ENCODE measurements at regions not wholly inside any gene's neighbourhood (a gene's known extent, or its start where the extent isn't known, plus 50 kb on each side); places are given as distances from the start of the nearest gene placed in this dataset.

DNA sequence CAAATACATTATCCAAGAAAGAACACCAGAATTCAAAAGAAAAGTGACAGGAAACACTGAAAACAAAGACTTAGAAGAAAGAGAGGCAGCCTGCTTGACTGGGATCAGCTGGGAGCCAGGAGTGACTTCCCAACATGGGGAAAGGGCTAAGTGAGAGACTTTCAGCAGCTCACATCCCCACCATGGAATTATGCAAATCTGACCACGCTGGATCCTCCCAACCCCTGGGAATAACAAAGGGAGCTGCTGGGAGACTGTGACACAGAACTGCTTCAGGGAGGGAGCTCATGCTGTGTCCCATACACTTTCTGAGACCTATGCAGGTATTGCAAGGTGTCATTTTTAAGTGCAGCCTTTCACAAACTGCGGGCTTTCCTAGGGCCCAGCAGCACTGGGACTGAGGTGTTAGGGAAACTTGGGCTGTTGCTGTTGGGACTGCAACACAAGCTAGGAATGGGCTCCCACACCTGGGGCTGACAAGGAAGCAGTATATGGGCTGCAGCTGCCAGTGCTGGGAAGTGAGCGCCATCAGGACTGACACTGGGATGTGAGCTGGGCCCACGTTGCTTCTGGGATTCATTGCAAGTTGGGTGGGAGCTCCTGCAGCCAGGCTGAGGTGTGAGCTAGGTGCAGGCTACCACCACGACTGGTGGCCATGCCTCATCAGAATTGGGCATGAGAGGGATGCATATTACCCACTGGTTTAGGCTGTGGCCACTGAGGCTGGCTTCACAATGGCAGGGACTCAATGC is 139.1 kb downstream of the KDR start:
- FAIRE-seq = no peak

GRCh38 chr4:54976682-54977081 is 148.7 kb downstream of the KDR start:
- FAIRE-seq = no peak

GRCh38 chr4:54976031-54976430 is 149.4 kb downstream of the KDR start:
- no peak for FAIRE-seq

- FAIRE-seq = no peak
These were observed 151.6 kb downstream of the KDR start for GRCh38 chr4:54973784-54974183.

GRCh38 chr4:54971474-54971950 is 153.9 kb downstream of the KDR start:
- FAIRE-seq = peak; percentile 74

- FAIRE-seq = no peak
These were observed 158.1 kb downstream of the KDR start for GRCh38 chr4:54967289-54967688.

GRCh38 chr4:54961357-54961975 is 163.9 kb downstream of the KDR start:
- peak; percentile 59 for FAIRE-seq

DNA sequence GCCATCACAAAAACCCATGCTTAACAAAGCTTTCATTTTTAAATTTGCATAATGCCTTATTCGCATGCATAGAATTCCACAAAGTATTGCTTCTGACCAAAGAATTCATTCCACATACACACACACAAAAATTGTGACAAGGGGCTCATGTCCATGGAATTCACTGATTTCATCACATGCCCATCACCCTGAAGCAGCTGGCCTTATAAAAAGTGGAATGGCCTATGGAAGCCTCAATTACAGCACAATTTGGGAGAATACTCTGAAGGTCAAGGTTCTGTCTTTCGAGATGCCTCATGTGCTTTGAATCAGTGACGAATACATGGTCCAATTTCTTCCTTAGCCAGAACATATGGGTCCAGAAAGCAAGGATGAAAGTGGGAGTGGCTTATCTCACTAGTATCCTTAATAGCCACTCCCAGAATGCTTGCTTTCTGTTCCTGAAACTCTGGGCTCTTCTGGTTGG is 165.7 kb downstream of the KDR start:
- FAIRE-seq = no peak

- no peak for FAIRE-seq
These were observed 166.3 kb downstream of the KDR start for GRCh38 chr4:54959131-54959530.

DNA sequence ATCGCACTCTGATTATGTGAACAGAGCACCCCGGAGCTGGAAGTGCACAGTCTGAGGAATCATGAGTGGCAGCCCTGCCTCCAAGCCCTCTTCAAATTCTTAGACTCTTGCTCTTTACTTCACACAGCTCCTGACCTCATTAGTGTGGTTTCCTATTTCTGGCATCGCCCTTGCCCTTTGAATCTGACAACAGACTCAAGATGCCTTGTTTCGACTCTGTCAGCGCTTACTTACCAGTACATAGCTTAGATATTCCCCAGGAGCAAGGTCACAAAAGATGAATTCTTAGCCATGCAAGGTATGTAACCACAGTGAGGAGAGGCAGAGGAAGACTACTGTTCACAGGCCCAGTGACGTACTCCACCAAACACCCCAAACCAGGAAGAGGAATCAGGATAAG is 167.2 kb downstream of the KDR start:
- FAIRE-seq = no peak

- FAIRE-seq = no peak
These were observed 170.6 kb downstream of the KDR start for GRCh38 chr4:54954656-54955388.

GRCh38 chr4:54946741-54947140 is 178.7 kb downstream of the KDR start:
- no peak for FAIRE-seq

- no peak for FAIRE-seq
These were observed 179.6 kb downstream of the KDR start for GRCh38 chr4:54945838-54946237.

DNA sequence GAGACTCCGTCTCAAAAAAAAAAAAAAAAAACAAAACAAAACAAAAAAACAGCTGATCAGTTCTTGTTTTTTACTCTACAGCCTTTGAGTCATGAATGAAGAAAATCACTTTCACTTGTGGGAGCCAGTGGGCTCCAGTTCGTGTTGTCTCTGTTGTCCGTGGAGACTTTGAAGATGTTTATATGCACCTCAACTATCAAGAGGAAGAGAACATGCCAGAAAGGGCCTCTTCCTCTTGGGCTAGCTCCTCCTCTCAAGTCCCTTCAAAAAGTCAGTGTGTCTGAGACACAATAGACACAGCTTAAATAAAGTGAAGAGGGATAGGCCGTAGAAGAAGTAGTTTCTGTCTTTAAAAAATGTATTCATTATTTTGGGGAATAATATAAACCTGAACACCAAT is 182.7 kb downstream of the KDR start:
- FAIRE-seq = no peak

DNA sequence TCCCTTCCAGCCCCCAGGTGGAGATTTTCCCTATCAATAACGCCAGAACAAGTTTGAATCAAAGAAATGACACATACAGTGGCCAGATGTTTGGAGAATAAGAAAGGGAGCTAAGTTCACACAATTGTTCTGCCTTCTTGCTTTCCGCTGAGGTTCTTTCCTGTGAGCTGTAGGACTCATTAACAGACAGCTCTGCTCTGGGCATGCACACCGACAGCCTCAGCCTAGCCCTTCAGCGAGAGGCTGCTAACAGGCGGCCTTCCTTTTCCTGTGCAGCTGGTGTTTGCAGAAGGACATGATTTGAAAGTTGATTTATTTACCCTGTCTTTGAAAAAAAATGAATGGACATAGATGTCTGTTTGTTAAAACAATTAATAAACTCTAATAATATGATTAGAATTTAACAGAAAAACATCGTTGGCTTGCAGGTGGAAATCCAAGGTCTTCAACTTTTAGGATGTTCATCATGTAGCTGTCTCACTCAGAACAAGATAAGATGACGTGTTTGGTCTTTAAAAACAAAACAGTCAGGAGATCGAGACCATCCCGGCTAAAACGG is 183.3 kb downstream of the KDR start:
- no peak for FAIRE-seq

DNA sequence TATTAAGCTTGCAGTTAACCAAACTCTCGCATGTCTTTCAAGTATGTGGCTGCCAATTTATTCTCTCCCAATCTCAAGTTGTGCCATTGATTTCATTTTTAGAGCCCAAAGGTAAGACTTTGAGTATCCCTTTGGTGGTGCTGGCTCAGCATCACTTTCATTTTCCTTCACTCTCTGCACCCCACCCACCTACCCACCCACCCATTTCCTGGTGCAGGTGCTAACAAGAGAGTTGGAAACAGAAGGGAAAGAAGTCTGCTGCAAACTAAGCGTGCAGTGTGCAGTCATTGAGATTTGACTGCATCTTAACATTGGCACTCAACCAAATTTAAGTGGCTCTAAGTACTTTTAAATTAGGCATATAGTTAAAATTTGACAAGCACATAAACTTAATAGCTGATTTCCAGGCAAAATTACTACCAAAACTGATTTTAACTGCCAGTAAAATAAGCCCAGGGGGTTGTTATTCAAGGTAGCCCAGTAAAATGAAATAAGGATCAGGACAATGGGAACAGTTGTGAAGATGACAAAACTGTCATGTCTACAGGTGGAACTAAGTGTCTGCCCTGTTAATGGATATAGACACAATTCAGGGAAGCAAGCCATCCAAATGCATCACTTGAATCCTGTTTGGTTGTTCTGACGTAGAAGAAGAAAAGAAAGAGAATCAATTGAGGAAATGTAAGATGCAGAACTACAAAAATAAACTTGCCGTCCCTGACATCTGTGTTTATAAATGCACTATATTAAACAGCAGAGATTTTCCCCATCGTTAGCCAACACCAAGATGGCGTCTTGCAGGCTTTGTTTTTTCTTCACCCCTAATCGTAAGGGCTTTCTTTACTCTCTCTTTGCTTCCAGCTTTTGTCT is 184.2 kb downstream of the KDR start:
- FAIRE-seq = no peak

GRCh38 chr4:54937501-54937900 is 187.9 kb downstream of the KDR start:
- no peak for FAIRE-seq

DNA sequence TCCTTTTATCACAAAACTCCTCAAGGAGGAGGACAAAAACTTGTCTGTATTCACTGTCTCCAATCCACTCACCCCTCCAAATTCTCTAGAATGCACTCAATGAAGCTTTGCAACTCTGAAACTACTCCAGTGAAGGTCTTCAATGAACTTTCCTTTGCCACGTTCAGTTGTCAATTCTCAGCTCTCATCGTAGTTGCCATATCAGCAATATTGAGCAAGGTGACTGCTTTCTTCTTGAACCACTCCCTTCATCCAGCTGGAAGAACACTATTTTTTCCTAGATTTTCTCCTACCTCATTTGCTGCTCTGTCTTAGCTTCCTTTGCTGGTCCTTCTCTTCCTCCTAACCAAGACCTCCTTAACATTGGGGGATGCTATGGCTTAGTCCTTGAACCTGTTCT is 191.8 kb downstream of the KDR start:
- no peak for FAIRE-seq

DNA sequence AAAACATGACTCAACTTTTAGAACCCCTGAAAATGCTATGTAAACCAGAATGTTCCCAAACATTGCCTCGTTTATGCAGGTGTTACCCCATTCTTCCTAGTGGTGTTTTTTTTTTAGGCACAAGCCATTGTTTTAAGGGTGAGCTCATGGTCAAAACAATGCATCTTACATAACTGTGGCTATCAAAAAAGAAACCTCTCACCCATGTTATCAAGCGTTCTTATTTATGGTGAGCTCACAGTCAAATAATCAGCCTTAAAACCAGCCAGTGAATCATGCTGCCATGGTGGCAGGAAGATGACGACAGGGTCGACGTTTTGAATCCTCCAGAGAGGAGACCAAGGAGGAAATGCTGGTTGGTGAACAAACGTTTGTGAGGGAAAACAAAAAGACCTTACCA is 195.2 kb downstream of the KDR start:
- no peak for FAIRE-seq

DNA sequence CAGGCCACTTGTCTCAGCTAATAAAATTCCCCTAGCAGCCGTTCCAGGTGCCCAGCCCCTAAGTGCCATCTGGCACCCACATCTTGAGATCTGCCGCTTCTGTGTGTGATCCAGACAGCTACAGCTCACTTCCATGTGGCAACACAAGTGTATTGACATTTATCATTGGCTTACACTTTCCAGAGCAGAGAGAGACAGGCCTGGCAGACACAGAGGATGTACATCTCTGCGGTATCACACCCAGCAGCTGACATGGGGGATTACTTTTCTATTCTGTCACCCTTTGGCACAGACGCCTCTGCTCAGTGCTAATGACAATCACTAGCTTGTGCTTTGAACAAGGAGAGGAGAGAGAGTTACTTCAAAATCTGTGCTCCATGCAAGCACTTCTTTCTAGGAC is 195.9 kb downstream of the KDR start:
- no peak for FAIRE-seq

DNA sequence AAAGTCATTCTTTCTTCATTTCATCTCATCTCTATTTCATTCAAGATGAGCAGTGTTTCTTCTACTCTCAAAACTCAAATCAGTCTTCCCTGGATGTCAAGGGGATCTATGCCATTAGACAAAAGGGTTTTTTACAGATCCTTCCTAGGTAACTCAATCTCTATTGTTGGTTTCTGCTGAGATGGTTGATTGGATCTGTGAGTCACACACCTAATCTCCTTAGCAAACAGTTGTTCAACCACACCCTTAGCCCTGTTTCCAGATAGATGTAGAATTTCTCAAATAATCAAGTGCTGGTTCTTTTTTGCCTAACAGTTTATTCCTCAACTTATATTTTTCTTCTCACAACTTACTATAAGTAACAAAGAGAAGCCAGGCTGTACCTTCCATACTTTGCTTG is 200.5 kb downstream of the KDR start:
- no peak for FAIRE-seq

GRCh38 chr4:54915276-54915675 is 210.1 kb downstream of the KDR start:
- FAIRE-seq = no peak

All from endometrium (tissue), 2 donors.